ENCODE measurements at regions not wholly inside any gene's neighbourhood (a gene's known extent, or its start where the extent isn't known, plus 50 kb on each side); places are given as distances from the start of the nearest gene placed in this dataset.

GRCh38 chr17:14772776-14773175 lies 471.9 kb downstream of the HS3ST3B1 start:
- Histone ChIP-seq H3K4me3 (no peak overlapping the region), H3K9me2 (replicated peaks; ENCODE audit: insufficient read depth) (no peaks in the 10 kb centered on the region), H2AFZ (no peak overlapping the region), H3K27ac (no peak overlapping the region), H3K4me1 (ENCODE audit: insufficient read depth) (no peaks in the 10 kb centered on the region), H3K79me2 (no peaks in the 10 kb centered on the region), H4K20me1 (ENCODE audit: insufficient read depth, poor library complexity, severe bottlenecking) (no peaks in the 10 kb centered on the region), H3K36me3 (replicated peaks; ENCODE audit: insufficient read depth, low read depth) (no peaks in the 10 kb centered on the region), H3K4me2 (no peak overlapping the region), H3K9me3 (ENCODE audit: low read depth) (no peaks in the 10 kb centered on the region), H3K27me3 (no peaks in the 10 kb centered on the region)
- 75% methylated on average over 2 of the region's 2 CpGs for WGBS (ENCODE audit: low lambda C conversion rate, missing lambda C conversion rate)
- DNase-seq (ENCODE audit: low spot score), result no peak
- no peak for TF ChIP-seq CTCF (IDR thresholded peaks at IDR 0.05; ENCODE audit: poor library complexity)
- TF ChIP-seq EZH2phosphoT487 (IDR thresholded peaks at IDR 0.05; ENCODE audit: low read depth, severe bottlenecking, unreplicated experiment), result no peak
- no peak for TF ChIP-seq EZH2 (IDR thresholded peaks at IDR 0.05; ENCODE audit: borderline replicate concordance)

- no peaks in the 10 kb centered on the region for H3K79me2 ChIP-seq
- H4K20me1 ChIP-seq (ENCODE audit: insufficient read depth, poor library complexity, severe bottlenecking), result no peaks in the 10 kb centered on the region
- no peaks in the 10 kb centered on the region for H3K4me1 ChIP-seq (ENCODE audit: insufficient read depth)
- no peaks in the 10 kb centered on the region for H3K9me2 ChIP-seq (replicated peaks; ENCODE audit: insufficient read depth)
- no peak for TF ChIP-seq EZH2phosphoT487 (IDR thresholded peaks at IDR 0.05; ENCODE audit: low read depth, severe bottlenecking, unreplicated experiment)
- TF ChIP-seq EZH2 (IDR thresholded peaks at IDR 0.05; ENCODE audit: borderline replicate concordance), result no peak
- no peak for TF ChIP-seq CTCF (IDR thresholded peaks at IDR 0.05; ENCODE audit: poor library complexity)
- WGBS (ENCODE audit: low lambda C conversion rate, missing lambda C conversion rate), result 79% methylated on average over 6 of the region's 6 CpGs
- H3K9me3 ChIP-seq (ENCODE audit: low read depth), result no peaks in the 10 kb centered on the region
- no peaks in the 10 kb centered on the region for H3K36me3 ChIP-seq (replicated peaks; ENCODE audit: insufficient read depth, low read depth)
- H3K4me3 ChIP-seq, result no peak overlapping the region
- H3K27me3 ChIP-seq, result no peaks in the 10 kb centered on the region
- no peak overlapping the region for H2AFZ ChIP-seq
- no peak overlapping the region for H3K27ac ChIP-seq
- DNase-seq (ENCODE audit: low spot score), result no peak
- no peak overlapping the region for H3K4me2 ChIP-seq
Measured at GRCh38 chr17:14771543-14771942, 470.7 kb downstream of the HS3ST3B1 start.

- H3K9me3 ChIP-seq (ENCODE audit: low read depth), result no peaks in the 10 kb centered on the region
- H4K20me1 ChIP-seq (ENCODE audit: insufficient read depth, poor library complexity, severe bottlenecking), result no peaks in the 10 kb centered on the region
- H3K36me3 ChIP-seq (replicated peaks; ENCODE audit: insufficient read depth, low read depth), result no peaks in the 10 kb centered on the region
- no peak overlapping the region for H3K4me3 ChIP-seq
- H3K27ac ChIP-seq, result no peak overlapping the region
- H3K4me1 ChIP-seq (ENCODE audit: insufficient read depth), result no peaks in the 10 kb centered on the region
- H3K79me2 ChIP-seq, result no peaks in the 10 kb centered on the region
- DNase-seq (ENCODE audit: low spot score), result no peak
- TF ChIP-seq EZH2 (IDR thresholded peaks at IDR 0.05; ENCODE audit: borderline replicate concordance) (no peak), CTCF (IDR thresholded peaks at IDR 0.05; ENCODE audit: poor library complexity) (no peak)
- no peaks in the 10 kb centered on the region for H3K9me2 ChIP-seq (replicated peaks; ENCODE audit: insufficient read depth)
- 97% methylated on average over 2 of the region's 2 CpGs for WGBS (ENCODE audit: low lambda C conversion rate, missing lambda C conversion rate)
- H2AFZ ChIP-seq, result no peak overlapping the region
- no peak overlapping the region for H3K4me2 ChIP-seq
- H3K27me3 ChIP-seq, result no peaks in the 10 kb centered on the region
Measured at GRCh38 chr17:14768923-14769322, 468.0 kb downstream of the HS3ST3B1 start.

All from hepatocyte (in vitro differentiated cells).